ENCODE measurements at regions not wholly inside any gene's neighbourhood (a gene's known extent, or its start where the extent isn't known, plus 50 kb on each side); places are given as distances from the start of the nearest gene placed in this dataset.

- TF ChIP-seq POLR2A (IDR thresholded peaks at IDR 0.05; ENCODE audit: low read depth, low read length) (no peak), CTCF (conservative IDR thresholded peaks at IDR 0.05; ENCODE audit: low read depth, low read length) (no peak), MAZ (IDR thresholded peaks at IDR 0.05; ENCODE audit: borderline replicate concordance, low read depth, low read length) (no peak), MAFK (IDR thresholded peaks at IDR 0.05; ENCODE audit: low read depth, low read length) (no peak), CEBPB (IDR thresholded peaks at IDR 0.05; ENCODE audit: low read depth, low read length) (no peak)
Measured at GRCh38 chr5:174987443-174988012, 263.1 kb downstream of the MSX2 start.
